ENCODE measurements at regions not wholly inside any gene's neighbourhood (a gene's known extent, or its start where the extent isn't known, plus 50 kb on each side); places are given as distances from the start of the nearest gene placed in this dataset.
"Not testable (repeated sequence)": the region's sequence is repeated elsewhere in the genome, so short reads cannot be mapped to it uniquely, and the experiment has no call there.

DNA sequence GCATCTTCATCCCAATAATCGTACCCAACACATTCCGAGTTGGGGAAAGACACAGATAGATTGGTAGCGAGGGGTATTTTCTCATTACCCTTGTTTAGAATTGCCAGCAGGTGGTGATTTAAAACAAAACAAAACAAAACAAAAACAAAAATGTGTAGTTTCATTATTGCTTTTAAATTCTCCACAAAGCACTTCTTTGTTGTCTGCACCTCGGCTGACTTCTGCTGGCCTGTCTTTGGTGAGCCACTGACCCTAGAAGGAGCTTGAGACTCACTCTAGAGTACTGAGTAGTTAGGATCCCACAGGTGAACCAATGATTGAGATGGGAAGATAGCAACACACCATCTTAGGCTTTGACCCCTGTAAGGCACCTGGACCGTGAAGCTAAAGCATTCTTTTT lies 105.4 kb upstream of the BET1 start:
- ATAC-seq, result no peak

DNA sequence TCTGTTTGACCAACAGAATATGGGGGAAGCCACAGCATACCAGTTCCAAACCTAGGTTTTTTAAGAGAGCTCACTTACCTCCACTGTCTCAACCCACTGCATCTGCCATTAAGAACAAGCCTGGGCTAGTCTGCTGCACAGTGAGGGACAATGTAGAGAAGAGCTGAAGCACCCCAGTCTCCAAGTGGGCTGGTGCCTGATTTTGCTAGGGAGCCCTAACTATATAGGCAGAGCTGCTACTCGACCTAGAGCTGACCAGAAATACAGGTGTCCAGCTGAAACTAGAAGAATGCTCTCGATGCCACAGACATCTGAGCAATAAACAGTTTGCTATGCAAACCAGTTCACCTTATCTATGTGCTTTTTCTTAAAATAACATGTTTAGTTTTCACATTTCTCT lies 106.9 kb upstream of the BET1 start:
- ATAC-seq, result no peak

GRCh38 chr7:94115316-94115715 lies 111.2 kb upstream of the BET1 start:
- ATAC-seq, result no peak

DNA sequence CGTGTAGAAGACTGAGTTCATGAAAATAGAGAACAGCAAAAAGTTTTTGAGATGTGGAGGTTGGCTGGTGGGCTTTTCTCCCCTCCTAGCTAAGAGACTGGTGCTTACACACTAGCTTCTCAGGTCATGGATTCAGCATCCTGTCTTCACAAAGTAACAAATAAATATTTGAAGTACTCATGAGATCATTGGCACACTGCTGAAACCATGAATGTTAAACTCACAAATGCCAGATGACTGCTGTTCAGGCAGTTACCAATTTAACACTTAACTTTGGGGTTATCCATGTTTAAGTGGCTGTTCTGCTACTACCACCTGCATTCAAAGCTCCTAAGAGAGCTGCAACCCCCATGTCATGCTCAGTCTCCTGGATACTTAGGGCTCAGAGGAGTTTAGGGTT lies 119.0 kb upstream of the BET1 start:
- no peak for ATAC-seq

DNA sequence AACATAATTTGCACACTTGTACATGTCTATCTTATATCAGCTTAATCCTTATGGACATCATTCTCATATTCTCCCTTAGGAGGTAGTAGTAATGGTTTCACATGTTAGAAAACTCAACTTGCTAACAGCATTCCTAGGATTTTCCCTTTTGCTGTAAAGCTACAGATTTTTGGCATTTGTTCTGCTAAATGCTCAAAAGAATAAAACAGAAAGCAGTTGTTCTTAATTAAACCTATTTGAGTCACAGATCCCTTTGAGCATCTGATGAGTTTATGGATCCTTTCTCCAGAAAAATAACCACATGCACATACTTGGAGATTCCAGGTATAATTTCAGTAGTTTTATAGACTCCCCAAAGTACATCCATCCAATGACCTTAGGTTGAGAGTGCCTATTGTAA lies 122.9 kb upstream of the BET1 start:
- no peak for ATAC-seq

DNA sequence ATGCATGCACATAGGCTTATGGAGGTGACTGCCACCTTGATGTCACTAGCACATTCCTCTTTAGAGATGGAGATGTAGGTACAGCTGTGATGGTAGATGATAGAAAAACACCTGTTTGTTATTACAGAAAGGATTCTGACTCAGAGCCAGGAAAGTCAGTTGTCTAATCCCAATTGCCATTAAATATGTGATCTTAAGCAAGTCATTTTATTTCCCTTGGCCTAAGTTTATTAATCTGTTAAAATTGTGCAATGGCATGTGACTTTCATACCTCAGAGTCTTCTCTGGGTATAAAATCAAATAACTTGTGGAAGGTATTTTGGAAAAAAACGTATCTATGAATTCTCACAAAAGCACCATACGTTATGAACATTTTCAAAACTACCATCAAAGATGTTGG lies 123.9 kb upstream of the BET1 start:
- ATAC-seq, result no peak

GRCh38 chr7:94129443-94130140 lies 125.4 kb upstream of the BET1 start:
- ATAC-seq, result no peak

GRCh38 chr7:94130716-94131115 lies 126.6 kb upstream of the BET1 start:
- ATAC-seq, result no peak

DNA sequence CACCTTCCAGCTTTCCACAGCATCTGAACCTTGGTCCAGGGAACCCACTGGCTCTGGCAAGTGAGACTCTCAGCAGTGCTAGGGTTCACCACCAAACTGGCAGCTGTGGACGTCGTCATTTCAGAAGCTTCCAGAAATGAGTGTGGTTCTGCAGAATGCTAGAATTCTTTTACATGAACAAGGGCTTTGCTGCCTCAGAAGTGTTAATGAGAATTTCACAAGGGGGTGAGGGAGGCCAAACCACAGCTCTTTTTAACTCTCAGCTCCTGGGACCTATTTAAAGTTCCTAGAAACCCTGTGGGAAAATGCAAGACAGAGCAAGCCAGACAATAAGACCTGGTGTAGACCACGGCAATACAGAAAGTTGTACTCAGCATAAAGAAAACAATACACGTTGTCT lies 129.3 kb upstream of the BET1 start:
- ATAC-seq, result no peak

GRCh38 chr7:94135180-94135579 lies 131.0 kb upstream of the BET1 start:
- no peak for ATAC-seq

GRCh38 chr7:94142281-94142680 lies 138.1 kb upstream of the BET1 start:
- ATAC-seq, result no peak

GRCh38 chr7:94145602-94146001 lies 141.4 kb upstream of the BET1 start:
- no peak for ATAC-seq

DNA sequence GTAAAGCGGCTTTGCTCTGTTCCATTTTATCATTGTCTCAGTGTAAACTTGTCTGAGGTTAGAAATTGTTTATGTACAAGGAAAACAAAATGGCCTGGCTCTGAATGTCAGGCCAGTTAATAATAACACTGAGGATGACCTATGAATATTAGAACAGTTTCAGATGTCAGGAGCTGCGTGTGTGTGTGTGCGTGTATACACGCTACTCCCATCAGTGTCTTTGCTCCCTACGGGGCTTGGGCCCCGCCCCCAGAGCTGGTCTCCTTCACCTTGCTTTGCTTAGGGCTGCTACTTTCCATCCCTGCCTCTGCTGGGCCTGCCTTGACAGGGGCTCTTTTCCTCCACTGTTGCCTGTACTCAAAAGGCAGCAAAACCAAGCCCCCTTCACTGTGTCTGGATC lies 142.3 kb upstream of the BET1 start:
- ATAC-seq, result no peak

- no peak for ATAC-seq
Measured at GRCh38 chr7:94149789-94150545, 145.8 kb upstream of the BET1 start.

- ATAC-seq, result no peak
Measured at GRCh38 chr7:94154182-94154581, 150.0 kb upstream of the BET1 start.

GRCh38 chr7:94154858-94155257 lies 150.7 kb upstream of the BET1 start:
- no peak for ATAC-seq

DNA sequence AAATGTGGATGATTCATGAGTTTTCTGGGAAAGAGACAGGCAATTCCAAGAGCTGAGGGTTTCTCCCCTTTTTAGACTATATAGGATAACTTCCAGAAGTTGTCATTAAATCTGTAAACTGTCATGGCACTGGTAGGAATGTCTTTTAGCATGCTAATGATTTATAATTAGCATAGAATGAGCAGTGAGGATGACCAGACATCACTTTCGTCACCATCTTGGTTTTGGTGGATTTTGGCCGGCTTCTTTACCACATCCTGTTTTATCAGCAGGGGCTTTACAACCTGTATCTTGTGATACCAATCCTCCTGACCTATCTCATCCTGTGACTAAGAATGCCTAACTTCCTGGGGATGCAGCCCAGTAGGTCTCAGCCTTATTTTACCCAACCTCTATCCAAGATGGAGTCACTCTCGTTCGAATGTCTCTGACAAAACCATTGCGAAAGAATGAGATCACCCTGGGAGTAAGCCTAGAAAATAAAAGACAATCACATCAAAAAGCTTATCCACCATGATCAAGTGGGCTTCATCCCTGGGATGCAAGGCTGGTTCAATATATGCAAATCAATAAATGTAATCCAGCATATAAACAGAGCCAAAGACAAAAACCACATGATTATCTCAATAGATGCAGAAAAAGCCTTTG lies 153.6 kb upstream of the BET1 start:
- not testable (repeated sequence) for ATAC-seq

GRCh38 chr7:94160719-94161435 lies 156.7 kb upstream of the BET1 start:
- ATAC-seq, result no peak

DNA sequence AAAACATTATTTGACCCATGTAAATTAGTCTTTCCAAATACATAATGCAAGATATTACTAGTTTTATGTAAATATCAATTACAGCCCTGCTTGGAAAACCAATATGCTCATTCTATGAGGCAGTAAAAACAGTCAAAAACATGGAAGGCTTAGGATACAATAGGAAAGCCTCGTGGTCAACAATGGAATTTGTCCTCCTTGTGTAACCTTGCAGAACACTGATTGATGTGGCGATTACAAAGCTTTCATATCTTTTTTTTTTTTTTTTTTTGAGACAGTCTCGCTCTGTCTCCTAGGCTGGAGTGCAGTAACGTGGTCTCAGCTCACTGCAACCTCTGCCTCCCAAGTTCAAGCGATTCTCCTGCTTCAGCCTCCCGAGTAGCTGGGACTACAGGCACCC lies 157.3 kb upstream of the BET1 start:
- ATAC-seq, result no peak

- ATAC-seq, result no peak
Measured at GRCh38 chr7:94169682-94170081, 165.5 kb upstream of the BET1 start.

DNA sequence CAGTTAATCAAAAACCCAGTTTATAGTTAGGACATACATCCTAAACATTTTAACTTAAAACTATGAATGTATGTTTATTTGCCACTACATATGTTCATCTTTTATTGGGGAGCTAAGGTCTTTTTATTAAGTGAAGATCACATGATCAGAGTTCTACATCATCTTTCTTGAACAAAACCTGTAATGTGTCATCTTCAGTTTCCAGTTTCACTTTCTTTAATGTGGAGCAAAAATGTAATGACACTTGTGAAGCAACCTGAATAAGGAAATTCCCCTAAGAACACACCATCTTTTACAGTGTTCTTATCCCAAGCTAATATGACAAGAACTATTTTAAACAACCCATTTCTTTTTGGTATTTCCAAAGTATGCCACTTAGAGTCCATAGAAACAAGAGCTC lies 166.7 kb upstream of the BET1 start:
- no peak for ATAC-seq

DNA sequence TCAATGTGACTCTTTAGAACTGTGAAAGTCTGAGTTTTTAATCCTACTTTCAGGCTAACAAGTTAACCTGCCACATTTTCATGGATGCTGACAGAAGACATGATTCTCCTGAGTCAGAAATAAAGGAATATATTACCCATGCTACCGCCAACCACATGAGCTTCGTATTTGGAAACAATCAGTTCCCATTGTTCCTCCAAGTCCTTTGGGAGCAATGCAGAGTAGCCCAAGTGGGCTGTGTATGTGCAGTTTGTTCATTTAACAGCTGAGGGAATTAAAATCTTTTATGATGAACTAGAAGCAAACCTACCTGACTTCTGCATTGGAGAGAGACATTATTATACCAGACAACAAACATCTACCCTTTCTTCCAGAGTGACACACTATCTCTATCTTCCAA lies 169.3 kb upstream of the BET1 start:
- no peak for ATAC-seq

DNA sequence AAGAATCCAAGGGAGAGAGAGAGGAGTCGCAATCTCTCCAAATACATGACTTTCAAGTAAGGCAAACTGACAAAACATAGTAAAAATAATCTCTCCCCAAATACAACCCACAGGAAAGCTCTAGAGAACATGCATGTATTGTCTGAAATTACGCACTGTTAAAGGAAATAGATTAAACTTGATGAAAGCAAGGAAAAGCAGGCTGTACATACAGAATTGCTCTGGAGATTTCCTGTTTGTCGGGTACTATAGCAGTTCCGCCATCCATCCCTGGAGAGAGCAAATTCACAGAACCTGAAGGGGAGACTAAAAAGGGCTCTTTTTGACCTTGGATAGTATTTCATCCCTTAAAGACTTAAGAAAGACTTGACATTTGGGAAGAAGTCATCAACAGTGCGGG lies 170.2 kb upstream of the BET1 start:
- no peak for ATAC-seq

Measured in esophagus mucosa (tissue), 1 donor.